NCI-H345 (cell line): ENCODE measurements at regions not wholly inside any gene's neighbourhood (a gene's known extent, or its start where the extent isn't known, plus 50 kb on each side); places are given as distances from the start of the nearest gene placed in this dataset.

ENCODE experiments used
- DNase-seq: peaks from one replicate; lab custom pipeline; 2025; lab: John Stamatoyannopoulos, UW

DNA sequence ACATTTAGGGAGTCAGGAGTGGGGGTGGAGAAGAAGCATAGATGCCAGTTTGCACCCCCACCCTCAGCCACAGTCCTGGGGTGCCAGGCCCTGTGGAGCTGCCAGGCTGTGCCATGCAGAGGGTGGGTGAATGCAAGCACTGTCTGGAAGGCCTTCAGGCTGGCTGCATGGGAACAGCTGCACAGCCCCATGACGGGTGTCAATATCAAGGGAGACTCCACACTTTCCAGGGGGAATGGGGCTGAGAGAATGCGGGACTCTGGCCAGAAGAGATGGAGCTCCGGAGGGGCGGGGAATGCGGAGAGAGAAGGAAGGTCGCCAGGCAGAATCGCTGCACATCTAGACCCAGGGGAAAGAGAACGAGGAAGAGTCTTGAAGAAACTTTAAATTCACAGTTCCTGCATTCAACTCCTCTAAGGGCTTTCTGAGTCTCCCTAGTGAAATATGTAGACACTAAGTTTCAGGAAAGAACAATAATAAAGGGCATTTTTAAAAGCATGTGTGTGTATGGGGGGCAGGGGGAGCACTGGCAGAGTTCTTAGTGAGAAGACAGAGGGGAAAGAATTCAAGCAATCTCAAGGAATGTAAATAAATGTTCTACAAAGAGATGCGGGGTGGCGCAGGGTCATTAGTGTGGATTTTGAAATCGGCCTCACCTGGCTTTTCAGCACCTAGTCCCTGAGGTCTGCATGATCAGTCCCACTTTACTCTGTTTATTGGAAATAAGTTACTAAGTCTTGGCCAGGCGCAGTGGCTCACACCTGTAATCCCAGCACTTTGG, 59.1 kb downstream of the BOD1 start:
- DNase-seq: no peak

- no peak for DNase-seq
These were observed 60.1 kb downstream of the BOD1 start for GRCh38 chr5:173556142-173557028.

GRCh38 chr5:173554989-173555705, 61.3 kb downstream of the BOD1 start:
- DNase-seq: no peak

- DNase-seq: no peak
These were observed 62.2 kb downstream of the BOD1 start for GRCh38 chr5:173554038-173554955.

GRCh38 chr5:173550641-173551040, 65.8 kb downstream of the BOD1 start:
- DNase-seq: no peak

DNA sequence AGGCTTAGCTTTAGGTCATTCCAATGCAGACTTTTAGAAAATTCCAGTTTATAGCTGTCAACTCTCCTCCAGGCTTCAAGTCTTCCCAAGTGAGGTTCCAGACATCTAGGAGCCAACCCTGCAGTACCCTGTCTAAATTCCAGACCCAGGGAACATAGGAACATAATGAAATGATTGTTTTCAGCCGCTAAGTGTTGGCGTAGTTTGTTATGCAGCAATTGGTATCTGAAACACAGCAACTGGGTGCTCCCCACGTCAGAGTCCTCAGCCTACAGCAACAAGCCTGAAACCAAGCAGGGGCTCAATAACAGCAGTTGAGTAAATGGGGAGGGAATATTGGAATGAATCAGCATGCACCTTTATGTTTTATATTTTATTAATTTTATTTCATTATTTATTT, 66.8 kb downstream of the BOD1 start:
- DNase-seq: no peak

DNA sequence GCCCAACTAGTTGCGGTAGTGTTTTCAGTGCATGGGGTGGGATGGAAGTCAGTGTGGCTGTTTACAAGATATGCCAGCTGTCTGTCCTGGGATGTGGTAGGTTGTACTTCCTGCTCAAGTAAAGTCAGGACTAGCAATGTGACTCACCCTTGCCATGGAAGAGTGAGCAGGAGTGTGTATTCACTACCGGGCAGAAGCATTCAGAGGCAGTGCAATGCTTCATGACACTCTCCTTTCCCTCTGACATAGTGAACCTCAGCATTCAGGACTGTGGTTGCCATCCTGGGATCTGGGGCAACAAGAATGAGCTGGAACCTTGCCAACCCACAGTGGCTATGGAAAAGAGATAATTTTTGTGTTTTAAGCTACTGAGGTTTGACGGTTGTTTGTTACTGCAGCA, 68.9 kb downstream of the BOD1 start:
- DNase-seq: no peak

DNA sequence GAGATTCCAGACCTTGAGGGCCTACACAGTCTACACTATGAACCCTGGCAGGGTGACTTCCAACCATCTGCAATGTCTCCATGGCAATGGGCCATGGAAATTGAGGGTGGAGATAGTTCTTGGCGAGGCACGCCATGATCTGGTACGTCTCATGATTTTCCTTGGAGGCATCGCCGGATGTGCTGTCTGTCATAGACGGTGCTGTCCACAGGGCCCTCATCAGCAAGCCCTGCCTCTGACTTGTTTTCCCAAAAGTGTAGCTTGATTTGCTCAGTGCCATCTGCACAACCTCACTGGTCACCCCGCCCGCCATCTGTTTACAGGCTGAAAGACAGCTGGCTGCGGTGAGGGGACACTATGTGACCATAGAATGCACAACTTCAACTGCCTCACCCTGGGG, 73.5 kb downstream of the BOD1 start:
- no peak for DNase-seq

GRCh38 chr5:173542159-173542558, 74.3 kb downstream of the BOD1 start:
- DNase-seq: no peak

- DNase-seq: no peak
These were observed 77.8 kb downstream of the BOD1 start for GRCh38 chr5:173538654-173539053.

DNA sequence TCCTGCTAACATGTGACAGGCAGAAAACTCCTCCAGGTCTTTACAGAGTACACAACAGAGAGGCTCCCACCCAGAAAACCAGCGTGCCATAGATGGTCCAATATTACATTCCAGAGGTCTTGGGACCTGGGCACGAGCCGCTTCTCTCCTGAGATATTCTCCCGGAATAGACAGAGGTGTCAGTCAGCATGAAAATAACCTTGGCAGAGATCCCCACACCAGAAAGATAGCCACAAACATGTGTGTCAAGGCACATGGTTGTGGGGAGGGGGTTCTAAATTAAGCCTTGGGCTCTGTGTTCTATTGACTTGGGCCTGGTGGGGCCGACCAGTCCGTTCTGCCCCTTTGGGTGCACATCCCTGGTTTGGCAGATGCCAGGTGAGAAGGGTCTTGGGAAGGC, 78.4 kb downstream of the BOD1 start:
- no peak for DNase-seq

GRCh38 chr5:173537228-173537627, 79.2 kb downstream of the BOD1 start:
- no peak for DNase-seq

DNA sequence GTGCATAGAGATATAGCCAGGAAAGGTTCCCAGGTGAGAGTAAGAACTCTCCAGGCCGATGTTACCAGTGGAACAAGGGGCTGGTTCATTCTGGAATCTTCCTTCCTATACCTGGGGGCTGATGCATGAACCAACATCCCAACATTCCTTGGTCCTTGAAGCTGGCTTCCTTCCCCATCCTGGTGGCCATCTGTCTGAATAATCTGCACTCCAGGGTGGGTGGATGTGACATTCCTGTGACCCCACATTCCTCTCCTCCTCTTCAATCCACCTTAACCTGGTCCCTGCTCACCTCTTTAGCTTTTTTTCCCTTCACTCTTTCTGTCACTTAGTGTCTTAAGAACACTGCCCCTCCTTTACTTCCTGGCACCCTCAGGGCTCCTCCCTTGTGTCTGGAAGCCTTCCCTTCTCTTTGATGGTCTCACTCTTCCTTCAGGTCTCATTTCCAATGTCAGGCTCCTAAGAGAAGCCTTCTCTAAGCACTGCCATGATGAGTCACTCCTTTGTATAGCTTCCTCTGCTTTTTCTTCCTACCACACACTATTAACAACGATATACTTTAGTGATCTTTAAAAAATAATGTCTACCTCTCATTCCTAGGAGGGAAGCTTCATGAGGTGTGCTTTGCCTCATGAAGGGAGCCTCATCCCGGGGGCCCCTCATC, 80.3 kb downstream of the BOD1 start:
- no peak for DNase-seq

DNA sequence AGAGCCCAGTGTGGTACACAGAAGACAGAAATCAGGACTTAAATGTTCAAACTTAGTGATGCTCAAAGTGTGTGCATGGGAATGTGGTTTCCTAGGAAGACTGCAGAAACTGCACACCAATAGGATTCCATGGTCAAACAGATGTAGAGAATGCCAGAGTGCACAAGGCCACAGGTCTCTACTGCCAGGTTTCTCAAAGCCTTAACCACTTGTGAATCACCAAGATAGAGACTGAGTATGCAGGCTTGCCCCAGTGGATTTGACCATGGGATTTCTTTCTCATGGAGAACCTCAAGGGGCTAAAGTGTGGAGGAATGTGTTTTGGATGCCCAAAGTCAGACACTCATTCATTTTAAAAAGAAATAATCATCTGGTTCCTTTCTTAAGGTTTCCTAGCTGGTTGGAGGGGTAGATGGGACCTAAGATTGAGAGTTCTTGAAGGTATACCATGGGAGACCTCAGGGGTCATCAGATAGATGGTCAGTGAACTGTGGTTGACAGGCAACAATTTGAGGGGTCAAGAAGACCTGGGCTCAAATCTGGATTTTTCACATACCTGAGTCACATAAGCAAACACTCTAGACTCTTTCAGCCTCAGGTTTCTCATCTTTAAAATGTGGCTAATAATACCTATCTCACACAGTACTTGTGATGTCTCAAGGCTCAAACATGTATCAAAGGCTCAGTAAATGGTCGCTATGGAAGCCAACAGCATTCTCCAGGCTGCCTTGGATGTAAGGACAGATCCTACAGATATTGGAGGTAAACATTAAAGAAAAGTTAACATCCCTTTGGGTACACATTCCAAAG, 81.1 kb downstream of the BOD1 start:
- no peak for DNase-seq

- DNase-seq: no peak
These were observed 81.8 kb downstream of the BOD1 start for GRCh38 chr5:173534664-173535063.

GRCh38 chr5:173534031-173534430, 82.4 kb downstream of the BOD1 start:
- no peak for DNase-seq

- DNase-seq: no peak
These were observed 83.7 kb downstream of the BOD1 start for GRCh38 chr5:173532689-173533250.

- DNase-seq: no peak
These were observed 84.6 kb downstream of the BOD1 start for GRCh38 chr5:173531863-173532262.

- DNase-seq: peak; percentile 18
These were observed 85.9 kb downstream of the BOD1 start for GRCh38 chr5:173530547-173530946.

- no peak for DNase-seq
These were observed 86.6 kb downstream of the BOD1 start for GRCh38 chr5:173529861-173530260.
